SIG-M5 (cell line): ENCODE measurements at regions not wholly inside any gene's neighbourhood (a gene's known extent, or its start where the extent isn't known, plus 50 kb on each side); places are given as distances from the start of the nearest gene placed in this dataset.

Experiments used
- DNase-seq: peaks from one replicate; lab custom pipeline; 2025; lab: John Stamatoyannopoulos, UW

DNA sequence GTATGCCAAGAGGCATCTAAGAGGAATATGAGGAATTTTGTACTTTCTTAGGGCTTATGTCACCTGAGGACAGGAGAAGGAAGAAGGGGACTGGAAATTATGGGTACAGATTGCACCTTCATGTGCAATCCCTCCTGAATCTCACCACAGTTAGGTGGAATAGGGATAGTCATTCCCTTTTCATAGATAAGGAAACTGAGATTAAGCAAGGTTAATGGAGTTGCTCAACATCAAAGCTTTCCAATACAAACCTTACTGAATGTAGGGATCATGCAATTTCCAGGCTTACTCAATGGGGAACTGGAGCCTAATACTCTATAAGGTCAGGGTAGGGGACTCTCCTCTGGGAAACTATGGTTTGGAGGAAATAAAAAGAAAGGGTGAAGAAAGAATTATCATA is 133.0 kb downstream of the C11orf87 start:
- DNase-seq, result no peak

DNA sequence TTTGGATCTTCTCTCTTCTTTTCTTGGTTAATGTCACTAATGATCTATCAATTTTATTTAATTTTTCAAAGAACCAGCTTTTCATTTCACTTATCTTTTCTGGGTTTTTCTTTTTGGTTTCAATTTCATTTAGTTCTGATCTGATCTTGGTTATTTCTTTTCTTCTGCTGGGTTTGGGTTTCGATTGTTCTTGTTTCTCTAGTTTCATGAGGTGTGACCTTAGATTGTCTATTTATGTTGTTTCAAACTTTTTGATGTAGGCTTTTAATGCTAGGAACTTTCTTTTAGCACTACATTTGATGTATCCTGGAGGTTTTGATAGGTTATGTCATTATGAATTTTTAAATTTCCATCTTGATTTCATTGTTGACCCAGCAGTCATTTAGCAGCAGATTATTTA is 142.3 kb downstream of the C11orf87 start:
- no peak for DNase-seq

DNA sequence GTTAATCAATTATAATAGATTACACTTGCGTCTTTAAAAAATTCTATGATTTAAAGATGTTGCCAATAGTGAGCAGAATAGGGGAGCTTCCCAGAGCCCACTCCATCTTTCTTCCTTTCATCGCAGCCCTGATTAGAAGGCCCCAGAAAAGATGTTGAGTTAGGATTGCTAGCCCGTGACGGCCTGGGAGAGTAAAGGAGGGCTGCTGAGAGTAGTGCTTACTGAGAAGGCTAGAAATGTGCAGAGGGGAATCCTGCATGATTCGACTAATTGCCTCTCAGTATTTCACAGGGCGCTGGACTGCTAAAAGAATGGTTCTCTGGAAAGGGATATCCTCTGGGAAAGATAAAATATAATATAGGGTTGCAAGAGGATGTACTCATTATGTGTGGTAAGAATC is 160.5 kb downstream of the C11orf87 start:
- no peak for DNase-seq

DNA sequence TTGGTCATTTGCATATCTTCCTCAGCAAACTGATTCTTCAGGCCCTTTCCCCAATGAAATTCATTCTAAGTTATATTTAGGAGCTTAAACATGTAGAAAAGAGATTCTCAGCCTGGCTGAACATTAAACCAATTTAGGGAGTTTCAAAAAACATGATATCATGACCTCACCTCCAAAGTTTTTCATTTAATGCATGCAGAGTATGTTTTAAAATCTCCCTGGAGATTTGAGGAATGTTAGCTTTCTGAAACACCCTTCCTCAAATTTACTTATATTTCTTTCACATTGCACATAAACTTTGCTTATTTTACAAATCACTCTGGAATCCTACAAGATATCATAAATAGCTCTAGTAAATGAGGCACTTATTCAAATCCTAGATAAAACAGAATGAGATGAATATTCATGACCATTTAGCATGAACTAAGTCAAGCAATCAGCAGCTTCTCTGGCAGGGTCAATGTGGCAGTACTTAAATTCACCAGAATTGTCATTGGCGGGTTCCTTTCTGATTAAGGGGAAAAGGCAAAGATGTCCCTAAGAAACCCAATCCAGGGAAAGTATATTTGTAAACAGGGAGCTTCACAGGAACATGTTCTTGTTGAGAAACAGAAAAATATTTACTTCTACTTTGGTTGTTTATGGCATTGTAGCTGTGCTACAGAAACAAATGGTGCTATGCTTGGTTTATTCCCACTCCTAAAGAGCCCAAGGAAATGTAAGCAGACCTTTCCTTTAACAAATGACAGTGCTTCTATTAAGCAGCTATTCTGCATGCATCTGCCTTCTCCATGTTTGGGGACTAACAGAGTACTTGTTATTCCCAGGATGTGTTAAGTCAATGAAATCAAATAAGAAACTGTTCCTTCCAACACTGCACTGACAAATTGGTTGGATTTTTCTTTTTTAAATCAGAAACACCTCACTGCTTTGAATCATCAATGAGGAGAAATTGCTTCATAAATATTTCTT is 162.3 kb downstream of the C11orf87 start:
- DNase-seq, result no peak

DNA sequence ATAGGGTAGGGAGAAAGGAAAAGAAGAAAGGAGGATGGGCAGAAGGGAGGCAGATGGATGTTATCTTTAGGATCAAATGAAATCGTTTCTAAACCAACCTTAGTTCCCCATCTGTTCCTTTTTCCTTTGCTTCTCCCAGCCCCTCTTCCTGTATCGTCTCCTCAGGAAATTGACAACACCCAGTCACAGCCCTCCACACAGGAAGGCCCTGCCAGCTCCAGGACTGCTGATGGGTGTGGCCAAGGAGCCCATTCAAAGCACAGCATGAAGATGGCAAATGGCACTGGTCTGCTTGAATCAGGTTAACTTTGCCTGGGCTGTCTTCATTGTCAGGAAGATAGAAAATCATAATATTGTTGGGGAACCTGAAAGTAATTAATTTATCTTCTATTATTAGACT is 164.8 kb downstream of the C11orf87 start:
- DNase-seq, result no peak

DNA sequence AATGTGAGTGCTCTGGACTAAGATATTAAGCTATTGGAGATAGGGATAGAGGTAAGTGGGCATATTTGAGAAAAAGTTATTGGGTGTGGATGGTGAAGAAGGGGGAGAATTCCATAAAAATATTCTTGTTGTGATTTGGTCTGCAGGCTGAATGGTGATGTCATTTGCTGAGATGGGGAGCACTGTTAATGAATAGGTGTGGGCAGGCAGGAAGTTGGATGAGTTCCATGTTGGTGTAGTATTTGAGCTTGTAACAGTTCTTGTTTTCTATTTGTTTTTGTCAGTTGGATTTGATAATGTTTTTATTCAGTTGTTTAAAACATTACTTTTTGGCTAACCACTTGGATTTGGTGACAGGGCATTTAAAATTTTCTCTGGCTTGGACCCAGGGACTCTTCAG is 168.8 kb downstream of the C11orf87 start:
- DNase-seq, result no peak

DNA sequence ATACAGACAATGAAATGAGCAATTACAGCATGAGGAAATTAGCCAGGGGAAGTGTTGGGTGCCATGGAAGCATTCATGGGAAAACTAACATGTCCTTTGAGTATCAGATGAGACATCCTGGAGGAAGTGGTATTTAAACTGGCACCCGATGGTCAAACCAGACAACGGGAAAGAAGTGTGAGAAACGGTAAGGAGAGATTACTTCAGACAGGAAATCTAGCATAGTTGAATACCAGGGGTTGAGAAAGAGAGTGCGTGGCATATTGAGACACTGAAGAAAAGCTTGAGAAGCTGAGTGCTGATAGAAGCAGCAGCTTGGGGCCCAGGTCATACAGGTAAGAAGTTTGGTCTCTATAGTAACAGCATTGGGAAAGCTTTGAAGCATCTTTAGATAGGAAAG is 175.3 kb downstream of the C11orf87 start:
- no peak for DNase-seq

DNA sequence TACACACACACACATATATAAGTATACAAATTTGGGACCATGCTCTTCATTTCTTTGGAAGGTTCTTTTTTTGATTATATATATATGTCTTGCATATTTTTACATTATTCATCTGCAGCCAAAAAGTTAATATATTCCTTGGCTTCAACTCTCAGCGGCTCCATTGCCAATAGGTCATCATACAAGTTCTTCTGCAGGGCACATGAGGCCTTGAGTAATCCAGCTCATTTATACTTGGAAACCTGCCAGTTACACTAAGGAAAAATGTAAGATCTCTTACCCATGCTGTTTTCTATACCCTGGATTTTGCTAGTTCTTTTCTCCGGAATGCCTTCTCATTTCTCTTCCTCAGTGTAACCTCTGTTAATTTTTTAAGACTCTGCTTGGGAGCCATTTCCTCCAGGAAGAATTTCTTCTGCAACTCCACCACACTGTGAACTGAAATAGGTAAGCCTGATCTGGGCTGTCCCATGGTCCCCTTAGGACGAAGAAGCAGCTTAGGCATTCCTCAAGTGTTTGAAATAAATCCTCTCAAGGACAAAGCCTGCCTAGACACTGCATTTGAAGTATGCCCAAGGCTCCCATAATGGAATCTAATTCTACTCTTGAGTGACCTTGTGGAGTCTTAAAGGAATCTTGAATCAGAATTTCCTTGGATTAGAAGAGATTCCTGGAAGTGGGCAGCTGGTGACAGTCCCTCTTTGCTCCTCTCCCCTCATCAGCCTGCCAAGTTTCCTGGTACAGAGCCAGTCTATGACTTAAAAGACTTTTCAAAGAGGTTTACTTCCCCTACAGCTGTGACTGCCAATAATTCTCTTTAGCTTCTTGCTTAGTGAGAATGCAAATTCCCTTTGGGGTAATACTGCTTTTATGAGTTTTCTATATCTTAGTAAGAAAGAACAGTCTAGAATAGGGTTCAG is 182.8 kb downstream of the C11orf87 start:
- no peak for DNase-seq

DNA sequence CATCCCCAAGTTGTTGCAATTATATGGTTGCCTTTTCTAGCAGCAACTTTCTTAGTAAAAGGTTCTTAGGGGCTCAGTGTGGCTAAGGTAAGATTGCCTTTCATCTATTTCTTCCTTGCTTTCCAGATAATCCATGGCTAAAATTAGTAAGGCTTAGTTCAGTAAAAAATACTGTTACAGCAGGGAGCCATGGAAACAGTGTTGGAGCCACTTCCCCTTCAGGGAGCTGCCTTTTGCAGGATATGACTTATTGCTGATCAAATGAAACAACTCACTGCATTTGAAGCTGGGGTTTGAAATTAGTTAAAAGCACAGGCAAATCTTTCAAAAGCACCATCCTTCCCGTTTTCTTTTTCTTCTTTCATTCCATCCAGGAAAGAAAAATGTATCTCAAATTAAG is 184.3 kb downstream of the C11orf87 start:
- no peak for DNase-seq

DNA sequence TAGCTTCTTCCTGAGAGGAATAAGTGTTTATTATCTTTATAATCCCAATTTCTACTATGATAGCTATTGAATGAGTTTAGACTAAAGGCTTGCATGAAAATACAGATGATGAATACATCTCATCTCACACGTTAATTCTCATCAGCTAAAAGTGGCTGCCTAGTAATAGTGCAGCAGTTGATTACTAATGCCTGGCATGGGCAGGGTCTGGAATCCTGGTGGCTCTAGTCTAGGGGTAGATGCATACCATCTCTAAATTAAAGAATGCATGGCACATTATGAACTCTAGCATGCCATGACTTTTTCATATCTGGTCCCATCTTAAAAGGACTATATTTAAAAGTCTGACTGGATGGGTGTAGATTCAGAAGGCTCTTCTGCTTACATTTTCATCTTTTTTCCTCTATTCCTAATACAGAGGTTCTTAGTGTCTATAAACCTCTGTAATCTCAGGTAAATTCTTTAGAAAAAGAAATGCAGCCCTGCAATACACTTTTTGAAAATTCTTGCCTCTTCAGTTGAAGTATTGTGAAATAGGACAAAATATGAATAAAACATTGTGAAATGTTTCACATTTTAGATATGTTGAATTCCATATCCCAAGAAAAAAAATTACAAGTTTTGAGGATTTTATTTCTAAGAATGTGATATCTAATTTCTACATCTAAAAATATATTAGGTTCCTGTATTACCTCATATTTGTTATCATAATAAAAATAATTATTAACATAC is 187.6 kb downstream of the C11orf87 start:
- DNase-seq, result no peak

DNA sequence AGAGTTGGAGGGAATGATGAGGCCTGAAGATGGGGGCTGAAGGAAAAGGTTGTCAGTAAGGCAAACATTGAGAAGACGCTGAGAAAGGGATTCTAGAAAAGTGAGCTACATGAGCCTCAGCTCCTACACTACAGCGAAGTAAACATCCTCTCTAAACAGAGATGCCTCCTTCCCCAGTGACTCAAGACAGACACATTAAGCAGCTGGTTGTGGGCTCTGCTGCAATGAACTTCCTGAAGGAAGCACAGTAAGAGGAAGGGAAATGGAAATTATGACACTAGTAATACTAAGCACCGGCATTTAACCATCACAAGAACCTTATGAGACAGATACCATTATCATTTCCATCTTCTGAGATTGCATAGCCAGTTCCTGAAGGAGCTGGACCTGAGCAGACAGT is 190.5 kb downstream of the C11orf87 start:
- no peak for DNase-seq

DNA sequence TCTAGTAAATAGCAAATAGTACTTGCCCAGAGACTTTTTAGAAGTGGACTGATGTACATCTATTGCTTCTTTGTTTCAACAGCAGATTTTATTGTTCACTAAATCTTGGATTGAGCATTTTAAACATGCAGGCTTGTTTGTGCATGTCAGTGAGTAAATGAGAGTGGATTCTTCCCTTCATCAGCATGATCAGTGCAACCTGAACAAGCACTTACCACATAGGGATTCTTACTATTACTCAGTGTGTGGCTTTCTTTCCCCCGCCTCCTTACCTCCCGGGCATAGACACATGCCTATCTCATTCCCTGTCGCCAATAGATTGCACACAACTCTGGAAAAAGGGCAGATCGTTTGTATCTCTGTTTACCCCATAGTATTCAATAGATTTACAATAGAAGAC is 197.5 kb downstream of the C11orf87 start:
- no peak for DNase-seq

DNA sequence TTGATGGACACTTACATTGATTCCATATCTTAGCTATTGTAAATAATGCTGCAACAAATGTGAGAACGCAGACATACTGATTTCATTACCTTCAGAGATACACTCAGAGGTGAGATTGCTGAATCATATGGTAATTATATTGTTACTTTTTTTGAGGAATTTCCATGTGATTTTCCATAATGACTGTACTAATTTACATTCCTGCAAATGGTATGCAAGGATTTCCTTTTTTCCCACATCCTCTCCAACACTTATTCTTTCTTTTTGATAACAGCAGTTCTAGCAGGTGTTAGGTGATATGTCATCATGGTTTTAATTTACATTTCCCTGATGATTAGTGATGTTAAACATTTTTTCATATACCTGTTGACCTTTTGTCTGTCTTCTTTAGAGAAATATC is 207.7 kb downstream of the C11orf87 start:
- no peak for DNase-seq

DNA sequence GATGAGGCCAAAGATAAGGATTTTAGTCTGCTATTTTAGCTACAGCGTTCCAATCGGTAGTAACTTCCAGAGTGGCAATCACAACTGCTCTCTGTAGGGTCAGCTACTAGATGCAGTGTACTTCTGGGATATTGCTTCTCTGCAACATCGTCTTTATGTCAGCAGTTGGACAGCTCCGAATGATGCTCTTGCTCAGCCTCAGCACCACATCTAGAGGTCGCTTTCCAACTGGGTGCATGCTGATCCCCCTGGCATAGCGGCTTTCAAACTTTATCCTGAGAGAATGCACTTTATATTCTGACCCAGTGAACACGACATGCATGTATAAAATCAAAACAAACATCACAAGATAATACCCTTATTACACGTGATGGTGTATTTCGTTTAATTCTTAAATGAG is 219.6 kb downstream of the C11orf87 start:
- no peak for DNase-seq

DNA sequence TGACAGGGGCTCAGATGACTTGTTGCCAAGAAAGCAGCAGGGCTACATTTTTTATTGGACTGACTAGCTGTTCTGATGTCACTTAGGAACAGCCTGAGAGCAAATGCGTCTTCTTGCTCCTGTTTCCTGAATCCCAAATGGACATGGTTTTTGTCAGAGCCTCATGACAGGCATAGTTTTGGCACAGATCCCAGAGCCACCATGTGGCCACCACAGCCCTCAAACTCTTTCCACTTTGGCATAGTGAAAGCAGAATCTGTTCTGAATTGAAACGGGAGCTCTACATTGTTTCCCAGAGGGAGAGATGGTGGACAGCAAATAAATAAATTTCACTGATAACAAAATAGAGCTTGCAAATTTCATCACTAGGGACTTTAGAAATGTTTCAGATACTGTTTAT is 222.2 kb downstream of the C11orf87 start:
- no peak for DNase-seq

DNA sequence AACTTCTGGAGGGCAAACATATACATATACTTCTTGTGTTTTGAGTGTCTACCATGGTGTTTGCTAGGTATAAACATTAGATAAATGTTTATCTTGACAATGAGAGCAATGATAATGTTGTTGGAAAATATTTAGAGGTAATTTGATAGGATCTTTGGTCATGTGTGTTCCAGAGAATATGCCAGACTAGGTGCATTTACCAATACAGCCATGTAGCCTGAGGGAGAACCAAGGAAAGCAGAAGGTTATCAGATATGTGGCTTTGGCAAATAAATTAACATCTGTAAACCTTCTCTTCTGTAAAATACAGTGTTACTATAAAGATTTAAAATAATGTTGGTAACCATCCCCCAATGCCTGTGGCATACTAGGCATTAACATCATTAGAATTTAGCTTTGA is 226.8 kb downstream of the C11orf87 start:
- no peak for DNase-seq

DNA sequence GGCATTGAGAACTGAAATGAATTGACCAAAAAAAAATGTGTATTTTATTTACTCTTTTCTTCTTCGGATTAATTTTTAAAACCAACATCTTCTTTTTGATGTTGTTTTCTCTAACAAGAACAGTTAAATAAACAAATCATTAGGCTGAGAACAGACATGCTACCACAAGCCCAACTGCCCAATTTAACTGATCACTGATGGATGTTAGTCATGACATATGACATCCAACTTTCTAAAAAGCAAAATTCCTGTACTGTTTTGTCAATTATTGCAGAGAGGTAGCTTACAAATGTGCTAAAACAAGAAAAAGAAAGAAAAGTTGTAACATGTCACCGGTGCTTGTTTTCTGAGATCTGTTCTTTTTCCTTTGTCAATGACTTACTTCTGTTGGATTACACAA is 232.1 kb downstream of the C11orf87 start:
- DNase-seq, result no peak

DNA sequence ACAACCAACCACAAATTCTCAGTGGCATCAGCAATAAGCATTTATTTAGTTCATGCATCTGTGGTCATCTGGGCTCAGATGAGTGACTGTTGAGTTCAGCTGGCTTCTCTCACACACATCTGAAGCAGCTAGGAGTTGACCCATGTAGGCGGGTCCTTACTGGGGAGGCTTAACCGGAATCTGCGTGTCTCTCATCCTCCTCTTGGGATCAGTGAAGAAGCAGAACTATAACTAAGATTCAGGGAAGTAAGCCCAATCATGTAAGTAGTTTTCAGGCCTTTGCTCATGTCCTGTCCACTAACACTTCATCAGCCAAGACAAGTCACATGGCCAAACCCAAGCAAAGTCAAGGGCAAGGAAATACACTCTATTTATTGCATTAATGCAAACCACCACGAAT is 236.2 kb downstream of the C11orf87 start:
- DNase-seq, result no peak

DNA sequence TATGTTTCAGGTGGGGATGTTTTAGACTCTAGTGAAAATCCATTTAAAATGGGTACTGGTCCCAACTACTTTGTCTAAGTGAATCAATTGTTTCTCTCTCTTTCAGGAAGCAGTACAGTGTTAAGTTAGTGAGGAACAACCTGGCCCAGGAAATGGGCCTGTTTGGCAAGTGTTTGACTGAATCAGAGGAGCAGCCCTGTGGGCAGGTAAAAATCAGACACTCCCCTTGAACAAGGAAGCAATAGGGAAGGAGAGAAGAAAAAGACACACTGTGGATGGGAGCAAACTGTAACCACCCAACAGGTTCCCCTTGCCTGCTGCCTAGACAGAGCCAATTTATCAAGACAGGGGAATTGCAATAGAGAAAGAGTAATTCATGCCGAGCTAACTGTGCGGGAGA is 245.7 kb downstream of the C11orf87 start:
- no peak for DNase-seq

DNA sequence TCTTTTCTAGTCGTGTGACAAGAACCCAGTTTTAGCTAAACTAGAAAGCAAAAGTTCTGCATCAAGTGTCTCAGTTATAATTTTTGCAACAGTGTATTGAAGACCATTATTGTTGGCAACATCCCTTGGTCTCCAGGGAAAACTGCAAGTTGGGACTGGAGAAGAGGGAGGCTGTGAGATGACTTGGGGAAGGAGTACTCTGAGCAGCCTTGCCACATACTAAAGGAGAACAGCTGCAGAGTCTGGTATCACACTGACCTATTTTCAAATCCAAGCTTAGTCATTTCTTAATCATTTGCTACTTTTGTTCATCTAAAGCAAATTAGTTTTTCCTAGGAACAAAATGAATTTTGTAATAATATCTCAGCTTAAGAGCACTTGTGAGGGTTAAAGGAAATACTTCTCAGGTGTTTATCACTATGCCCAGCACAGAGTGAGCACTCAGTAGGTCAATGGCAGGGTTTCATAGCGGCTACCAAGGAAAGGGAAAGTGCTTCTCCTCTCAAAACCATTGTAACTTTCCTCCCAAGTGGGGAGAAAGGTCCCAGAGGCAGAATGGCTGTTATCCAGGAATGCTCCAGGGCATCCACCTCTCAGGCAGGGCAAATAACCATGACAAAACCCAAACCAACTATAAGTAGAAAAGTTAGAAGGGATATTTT is 247.1 kb downstream of the C11orf87 start:
- no peak for DNase-seq

DNA sequence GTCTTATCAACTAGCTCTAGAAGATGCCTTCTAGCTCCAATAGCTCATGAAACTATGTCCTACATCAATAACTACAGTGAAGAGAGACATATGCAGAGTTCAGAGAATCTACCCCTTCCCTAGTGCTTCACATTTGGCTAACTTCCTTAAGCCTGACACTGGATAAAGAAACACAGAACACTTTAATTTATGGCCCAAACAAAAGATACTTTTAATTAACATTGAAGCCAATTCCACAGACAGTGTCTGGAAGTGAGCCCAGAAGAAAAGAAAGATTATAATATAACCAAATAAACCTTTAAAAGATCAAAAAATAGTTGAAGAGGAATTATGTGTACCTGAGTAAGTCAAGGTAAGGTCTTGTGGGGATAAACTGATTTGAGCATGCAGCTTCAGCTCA is 255.2 kb downstream of the C11orf87 start:
- no peak for DNase-seq

DNA sequence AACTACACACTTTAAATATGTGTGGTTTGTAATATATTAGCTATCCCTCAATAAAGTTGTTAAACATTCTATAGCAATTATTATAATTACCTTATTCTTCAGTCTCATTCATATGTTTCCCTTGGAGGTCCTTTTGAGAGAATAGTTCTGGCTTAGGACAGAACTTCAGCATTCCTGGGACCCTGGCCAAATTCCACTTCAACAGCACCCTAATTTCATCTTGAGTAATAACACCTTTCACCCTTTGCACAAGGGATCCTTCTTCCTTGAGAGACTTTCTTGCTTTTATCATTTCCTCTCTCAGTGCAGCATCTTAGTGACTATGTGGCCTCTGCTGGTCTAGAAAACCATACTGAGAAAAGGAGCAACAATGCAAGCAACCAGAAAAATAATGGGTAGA is 255.9 kb downstream of the C11orf87 start:
- DNase-seq, result no peak
